ENCODE measurements at regions not wholly inside any gene's neighbourhood (a gene's known extent, or its start where the extent isn't known, plus 50 kb on each side); places are given as distances from the start of the nearest gene placed in this dataset.
"Not testable (repeated sequence)": the region's sequence is repeated elsewhere in the genome, so short reads cannot be mapped to it uniquely, and the experiment has no call there.

GRCh38 chr5:110258460-110259216, 467.8 kb downstream of the TMEM232 start:
- ATAC-seq = peak in 1 of 2 donors; percentile 28
- Mint-ChIP-seq H3K4me1 (ENCODE audit: low read depth in 2 of 2) (no peaks in the 10 kb centered on the region), H3K4me3 (no peak overlapping the region), H3K36me3 (no peaks in the 10 kb centered on the region), H3K9me3 (peaks cover 8% of the 10 kb centered on the region), H3K27me3 (no peaks in the 10 kb centered on the region), H3K27ac (no peak overlapping the region)
- DNase-seq (ENCODE audit: low spot score) = no peak

GRCh38 chr5:110262749-110263148, 463.7 kb downstream of the TMEM232 start:
- DNase-seq (ENCODE audit: low spot score) (no peak), ATAC-seq (no peak)
- no peaks in the 10 kb centered on the region for H3K27me3 Mint-ChIP-seq
- no peaks in the 10 kb centered on the region for H3K4me1 Mint-ChIP-seq (ENCODE audit: low read depth in 2 of 2)
- H3K27ac Mint-ChIP-seq = no peak overlapping the region
- no peak overlapping the region for H3K4me3 Mint-ChIP-seq
- H3K9me3 Mint-ChIP-seq = peaks cover 12% of the 10 kb centered on the region
- no peaks in the 10 kb centered on the region for H3K36me3 Mint-ChIP-seq

GRCh38 chr5:110264661-110265060, 461.8 kb downstream of the TMEM232 start:
- Mint-ChIP-seq H3K27me3 (no peaks in the 10 kb centered on the region), H3K9me3 (peaks cover 12% of the 10 kb centered on the region), H3K27ac (no peak overlapping the region), H3K4me1 (ENCODE audit: low read depth in 2 of 2) (no peaks in the 10 kb centered on the region), H3K36me3 (no peaks in the 10 kb centered on the region), H3K4me3 (no peak overlapping the region)
- DNase-seq (ENCODE audit: low spot score) (no peak), ATAC-seq (no peak)

- peaks cover 12% of the 10 kb centered on the region for H3K9me3 Mint-ChIP-seq
- ATAC-seq (no peak), DNase-seq (ENCODE audit: low spot score) (no peak)
- no peak overlapping the region for H3K27ac Mint-ChIP-seq
- H3K36me3 Mint-ChIP-seq = no peaks in the 10 kb centered on the region
- no peaks in the 10 kb centered on the region for H3K4me1 Mint-ChIP-seq (ENCODE audit: low read depth in 2 of 2)
- no peak overlapping the region for H3K4me3 Mint-ChIP-seq
- no peaks in the 10 kb centered on the region for H3K27me3 Mint-ChIP-seq
These were observed 461.3 kb downstream of the TMEM232 start for GRCh38 chr5:110265162-110265561.

GRCh38 chr5:110267714-110268113, 458.8 kb downstream of the TMEM232 start:
- H3K27ac Mint-ChIP-seq = no peak overlapping the region
- H3K36me3 Mint-ChIP-seq = no peaks in the 10 kb centered on the region
- DNase-seq (ENCODE audit: low spot score) (no peak), ATAC-seq (no peak)
- no peaks in the 10 kb centered on the region for H3K4me1 Mint-ChIP-seq (ENCODE audit: low read depth in 2 of 2)
- no peak overlapping the region for H3K4me3 Mint-ChIP-seq
- peaks cover 3% of the 10 kb centered on the region for H3K9me3 Mint-ChIP-seq
- H3K27me3 Mint-ChIP-seq = no peaks in the 10 kb centered on the region

- Mint-ChIP-seq H3K27ac (no peak overlapping the region), H3K9me3 (peaks cover 3% of the 10 kb centered on the region), H3K27me3 (no peaks in the 10 kb centered on the region), H3K4me3 (no peak overlapping the region), H3K36me3 (no peaks in the 10 kb centered on the region), H3K4me1 (ENCODE audit: low read depth in 2 of 2) (no peaks in the 10 kb centered on the region)
- no peak for ATAC-seq
- DNase-seq (ENCODE audit: low spot score) = no peak
These were observed 458.2 kb downstream of the TMEM232 start for GRCh38 chr5:110268283-110268682.

- Mint-ChIP-seq H3K9me3 (peaks cover 3% of the 10 kb centered on the region), H3K4me1 (ENCODE audit: low read depth in 2 of 2) (no peaks in the 10 kb centered on the region), H3K36me3 (no peaks in the 10 kb centered on the region), H3K4me3 (no peak overlapping the region), H3K27ac (no peak overlapping the region), H3K27me3 (no peaks in the 10 kb centered on the region)
- no peak for DNase-seq (ENCODE audit: low spot score)
- ATAC-seq = no peak
These were observed 457.5 kb downstream of the TMEM232 start for GRCh38 chr5:110268985-110269384.

GRCh38 chr5:110269478-110270142, 456.9 kb downstream of the TMEM232 start:
- DNase-seq (ENCODE audit: low spot score) (no peak), ATAC-seq (no peak)
- Mint-ChIP-seq H3K27ac (no peak overlapping the region), H3K4me3 (no peak overlapping the region), H3K27me3 (no peaks in the 10 kb centered on the region), H3K36me3 (no peaks in the 10 kb centered on the region), H3K9me3 (peaks cover 7% of the 10 kb centered on the region), H3K4me1 (ENCODE audit: low read depth in 2 of 2) (no peaks in the 10 kb centered on the region)

GRCh38 chr5:110275878-110276277, 450.6 kb downstream of the TMEM232 start:
- H3K27me3 Mint-ChIP-seq = no peaks in the 10 kb centered on the region

GRCh38 chr5:110278449-110278848, 448.0 kb downstream of the TMEM232 start:
- Mint-ChIP-seq H3K9me3 (peaks cover 24% of the 10 kb centered on the region), H3K36me3 (peaks cover 18% of the 10 kb centered on the region)
- H3K4me3 Mint-ChIP-seq; DNase-seq (ENCODE audit: low spot score); ATAC-seq; H3K27me3 Mint-ChIP-seq; H3K4me1 Mint-ChIP-seq (ENCODE audit: low read depth in 2 of 2); H3K27ac Mint-ChIP-seq: not testable (repeated sequence)

More at GRCh38 chr5:110275878-110276277, 450.6 kb downstream of the TMEM232 start:
- peaks cover 12% of the 10 kb centered on the region for H3K9me3 Mint-ChIP-seq
- H3K36me3 Mint-ChIP-seq = peaks cover 7% of the 10 kb centered on the region
- no peak overlapping the region for H3K4me3 Mint-ChIP-seq
- DNase-seq (ENCODE audit: low spot score) (no peak), ATAC-seq (no peak)
- no peaks in the 10 kb centered on the region for H3K4me1 Mint-ChIP-seq (ENCODE audit: low read depth in 2 of 2)
- no peak overlapping the region for H3K27ac Mint-ChIP-seq

- H3K4me1 Mint-ChIP-seq (ENCODE audit: low read depth in 2 of 2); ATAC-seq; H3K27ac Mint-ChIP-seq; DNase-seq (ENCODE audit: low spot score); H3K27me3 Mint-ChIP-seq; H3K4me3 Mint-ChIP-seq: not testable (repeated sequence)
- Mint-ChIP-seq H3K9me3 (peaks cover 29% of the 10 kb centered on the region), H3K36me3 (peaks cover 18% of the 10 kb centered on the region)
These were observed 442.4 kb downstream of the TMEM232 start for GRCh38 chr5:110284121-110284520.

GRCh38 chr5:110288766-110289511, 437.5 kb downstream of the TMEM232 start:
- H3K27me3 Mint-ChIP-seq = no peaks in the 10 kb centered on the region
- DNase-seq (ENCODE audit: low spot score) (no peak), ATAC-seq (no peak)
- H3K4me3 Mint-ChIP-seq = no peak overlapping the region
- H3K4me1 Mint-ChIP-seq (ENCODE audit: low read depth in 2 of 2) = no peaks in the 10 kb centered on the region
- peaks cover 15% of the 10 kb centered on the region for H3K9me3 Mint-ChIP-seq
- H3K36me3 Mint-ChIP-seq = no peaks in the 10 kb centered on the region
- H3K27ac Mint-ChIP-seq = no peak overlapping the region

GRCh38 chr5:110289512-110289810, 437.0 kb downstream of the TMEM232 start:
- DNase-seq (ENCODE audit: low spot score) (no peak), ATAC-seq (no peak)
- Mint-ChIP-seq H3K4me1 (ENCODE audit: low read depth in 2 of 2) (no peaks in the 10 kb centered on the region), H3K36me3 (no peaks in the 10 kb centered on the region), H3K9me3 (peaks cover 15% of the 10 kb centered on the region), H3K4me3 (no peak overlapping the region), H3K27ac (no peak overlapping the region), H3K27me3 (no peaks in the 10 kb centered on the region)

GRCh38 chr5:110290542-110290941, 435.9 kb downstream of the TMEM232 start:
- H3K27ac Mint-ChIP-seq = no peak overlapping the region
- no peaks in the 10 kb centered on the region for H3K36me3 Mint-ChIP-seq
- H3K9me3 Mint-ChIP-seq = peaks cover 15% of the 10 kb centered on the region
- no peak overlapping the region for H3K4me3 Mint-ChIP-seq
- no peaks in the 10 kb centered on the region for H3K27me3 Mint-ChIP-seq
- no peaks in the 10 kb centered on the region for H3K4me1 Mint-ChIP-seq (ENCODE audit: low read depth in 2 of 2)
- DNase-seq (ENCODE audit: low spot score) = no peak
- no peak for ATAC-seq

Measured in natural killer cell treated with Interleukin-12 subunit alpha and Interleukin-12 subunit beta and Interleukin-15 and Interleukin-18, amount 100 ng/mL, for 72 hours (primary cell).